HEK293T (cell line): ENCODE measurements at regions not wholly inside any gene's neighbourhood (a gene's known extent, or its start where the extent isn't known, plus 50 kb on each side); places are given as distances from the start of the nearest gene placed in this dataset.
"Not testable (repeated sequence)": the region's sequence is repeated elsewhere in the genome, so short reads cannot be mapped to it uniquely, and the experiment has no call there.

Experiments
- ARNT ChIP-seq: fragments of 450-650 bp; IDR thresholded peaks from 2 replicates; pipeline ENCODE4 v1.6.1; 2017; ENCODE audit warnings: mild to moderate bottlenecking
- BHLHE40 ChIP-seq: fragments of 450-650 bp; IDR thresholded peaks from 2 replicates; pipeline ENCODE4 v1.6.1; 2016; ENCODE audit warnings: mild to moderate bottlenecking, moderate library complexity, borderline replicate concordance
- FOXA1 ChIP-seq: fragments of 450-650 bp; IDR thresholded peaks from 2 replicates; pipeline ENCODE4 v1.6.1; 2016; ENCODE audit warnings: mild to moderate bottlenecking

GRCh38 chr12:28099245-28099644, 91.0 kb upstream of the CCDC91 start:
- not testable (repeated sequence) for TF ChIP-seq BHLHE40, FOXA1, ARNT
